ENCODE measurements at regions not wholly inside any gene's neighbourhood (a gene's known extent, or its start where the extent isn't known, plus 50 kb on each side); places are given as distances from the start of the nearest gene placed in this dataset.
"Not testable (repeated sequence)": the region's sequence is repeated elsewhere in the genome, so short reads cannot be mapped to it uniquely, and the experiment has no call there.

- Histone ChIP-seq H3K27ac (no peak overlapping the region), H3K9me3 (replicated peaks) (no peaks in the 10 kb centered on the region), H3K4me1 (replicated peaks) (no peaks in the 10 kb centered on the region), H3K36me3 (no peaks in the 10 kb centered on the region), H3K27me3 (replicated peaks) (no peaks in the 10 kb centered on the region), H3K4me3 (no peak overlapping the region)
- DNase-seq (ENCODE audit: low read depth in 1 of 2, low spot score in 2 of 2), result no peak
Measured at GRCh38 chr14:40398981-40399380, 966.7 kb upstream of the FBXO33 start.

GRCh38 chr14:40394634-40395340 lies 962.6 kb upstream of the FBXO33 start:
- no peaks in the 10 kb centered on the region for H3K9me3 ChIP-seq (replicated peaks)
- no peaks in the 10 kb centered on the region for H3K36me3 ChIP-seq
- no peaks in the 10 kb centered on the region for H3K27me3 ChIP-seq (replicated peaks)
- no peaks in the 10 kb centered on the region for H3K4me1 ChIP-seq (replicated peaks)
- no peak for DNase-seq (ENCODE audit: low read depth in 1 of 2, low spot score in 2 of 2)
- no peak overlapping the region for H3K27ac ChIP-seq
- no peak overlapping the region for H3K4me3 ChIP-seq

- DNase-seq (ENCODE audit: low read depth in 1 of 2, low spot score in 2 of 2), result no peak
- Histone ChIP-seq H3K4me1 (replicated peaks) (no peaks in the 10 kb centered on the region), H3K27me3 (replicated peaks) (no peaks in the 10 kb centered on the region)
Measured at GRCh38 chr14:40393143-40393542, 960.9 kb upstream of the FBXO33 start.

GRCh38 chr14:40386433-40386832 lies 954.2 kb upstream of the FBXO33 start:
- no peaks in the 10 kb centered on the region for H3K27me3 ChIP-seq (replicated peaks)
- H3K4me1 ChIP-seq (replicated peaks), result no peaks in the 10 kb centered on the region
- H3K27ac ChIP-seq, result no peak overlapping the region
- no peaks in the 10 kb centered on the region for H3K36me3 ChIP-seq
- H3K4me3 ChIP-seq, result no peak overlapping the region
- no peak for DNase-seq (ENCODE audit: low read depth in 1 of 2, low spot score in 2 of 2)
- no peaks in the 10 kb centered on the region for H3K9me3 ChIP-seq (replicated peaks)

More at GRCh38 chr14:40393143-40393542, 960.9 kb upstream of the FBXO33 start:
- no peaks in the 10 kb centered on the region for H3K36me3 ChIP-seq
- no peaks in the 10 kb centered on the region for H3K9me3 ChIP-seq (replicated peaks)
- H3K27ac ChIP-seq, result no peak overlapping the region
- H3K4me3 ChIP-seq, result no peak overlapping the region

- H3K27me3 ChIP-seq (replicated peaks), result no peaks in the 10 kb centered on the region
- no peaks in the 10 kb centered on the region for H3K4me1 ChIP-seq (replicated peaks)
- no peak for DNase-seq (ENCODE audit: low read depth in 1 of 2, low spot score in 2 of 2)
- H3K4me3 ChIP-seq, result no peak overlapping the region
- no peaks in the 10 kb centered on the region for H3K9me3 ChIP-seq (replicated peaks)
- no peaks in the 10 kb centered on the region for H3K36me3 ChIP-seq
- H3K27ac ChIP-seq, result no peak overlapping the region
Measured at GRCh38 chr14:40374221-40374620, 942.0 kb upstream of the FBXO33 start.

- Histone ChIP-seq H3K4me1 (replicated peaks) (no peaks in the 10 kb centered on the region), H3K36me3 (no peaks in the 10 kb centered on the region), H3K9me3 (replicated peaks) (no peaks in the 10 kb centered on the region), H3K4me3 (no peak overlapping the region), H3K27ac (no peak overlapping the region), H3K27me3 (replicated peaks) (no peaks in the 10 kb centered on the region)
- no peak for DNase-seq (ENCODE audit: low read depth in 1 of 2, low spot score in 2 of 2)
Measured at GRCh38 chr14:40371011-40371410, 938.8 kb upstream of the FBXO33 start.

GRCh38 chr14:40368314-40368713 lies 936.1 kb upstream of the FBXO33 start:
- Histone ChIP-seq H3K27ac (no peak overlapping the region), H3K36me3 (no peaks in the 10 kb centered on the region), H3K4me1 (replicated peaks) (no peaks in the 10 kb centered on the region), H3K4me3 (no peak overlapping the region), H3K27me3 (replicated peaks) (no peaks in the 10 kb centered on the region), H3K9me3 (replicated peaks) (no peaks in the 10 kb centered on the region)
- DNase-seq (ENCODE audit: low read depth in 1 of 2, low spot score in 2 of 2), result no peak

GRCh38 chr14:40367717-40368116 lies 935.5 kb upstream of the FBXO33 start:
- H3K9me3 ChIP-seq (replicated peaks), result no peaks in the 10 kb centered on the region
- H3K27ac ChIP-seq, result no peak overlapping the region
- no peak for DNase-seq (ENCODE audit: low read depth in 1 of 2, low spot score in 2 of 2)

GRCh38 chr14:40365305-40365704 lies 933.1 kb upstream of the FBXO33 start:
- no peak overlapping the region for H3K4me3 ChIP-seq
- H3K4me1 ChIP-seq (replicated peaks), result no peaks in the 10 kb centered on the region
- DNase-seq (ENCODE audit: low read depth in 1 of 2, low spot score in 2 of 2), result no peak
- H3K9me3 ChIP-seq (replicated peaks), result no peaks in the 10 kb centered on the region
- H3K27ac ChIP-seq, result no peak overlapping the region
- no peaks in the 10 kb centered on the region for H3K27me3 ChIP-seq (replicated peaks)
- no peaks in the 10 kb centered on the region for H3K36me3 ChIP-seq

More at GRCh38 chr14:40367717-40368116, 935.5 kb upstream of the FBXO33 start:
- Histone ChIP-seq H3K4me3 (no peak overlapping the region), H3K27me3 (replicated peaks) (no peaks in the 10 kb centered on the region), H3K36me3 (no peaks in the 10 kb centered on the region), H3K4me1 (replicated peaks) (no peaks in the 10 kb centered on the region)

- H3K4me1 ChIP-seq (replicated peaks), result no peaks in the 10 kb centered on the region
- H3K27ac ChIP-seq, result no peak overlapping the region
- no peaks in the 10 kb centered on the region for H3K9me3 ChIP-seq (replicated peaks)
- H3K27me3 ChIP-seq (replicated peaks), result no peaks in the 10 kb centered on the region
- no peak overlapping the region for H3K4me3 ChIP-seq
- H3K36me3 ChIP-seq, result no peaks in the 10 kb centered on the region
- no peak for DNase-seq (ENCODE audit: low read depth in 1 of 2, low spot score in 2 of 2)
Measured at GRCh38 chr14:40362856-40363255, 930.6 kb upstream of the FBXO33 start.

- Histone ChIP-seq H3K36me3 (no peaks in the 10 kb centered on the region), H3K4me3 (no peak overlapping the region), H3K27me3 (replicated peaks) (no peaks in the 10 kb centered on the region), H3K27ac (no peak overlapping the region), H3K4me1 (replicated peaks) (no peaks in the 10 kb centered on the region), H3K9me3 (replicated peaks) (no peaks in the 10 kb centered on the region)
- DNase-seq (ENCODE audit: low read depth in 1 of 2, low spot score in 2 of 2), result no peak
Measured at GRCh38 chr14:40354754-40355153, 922.5 kb upstream of the FBXO33 start.

GRCh38 chr14:40348104-40348503 lies 915.9 kb upstream of the FBXO33 start:
- H3K4me3 ChIP-seq; H3K36me3 ChIP-seq; H3K27me3 ChIP-seq (replicated peaks); H3K4me1 ChIP-seq (replicated peaks); DNase-seq (ENCODE audit: low read depth in 1 of 2, low spot score in 2 of 2); H3K9me3 ChIP-seq (replicated peaks); H3K27ac ChIP-seq: not testable (repeated sequence)

- H3K27ac ChIP-seq, result no peak overlapping the region
- no peaks in the 10 kb centered on the region for H3K4me1 ChIP-seq (replicated peaks)
- DNase-seq (ENCODE audit: low read depth in 1 of 2, low spot score in 2 of 2), result no peak
- H3K9me3 ChIP-seq (replicated peaks), result no peaks in the 10 kb centered on the region
- no peaks in the 10 kb centered on the region for H3K27me3 ChIP-seq (replicated peaks)
- no peaks in the 10 kb centered on the region for H3K36me3 ChIP-seq
- H3K4me3 ChIP-seq, result no peak overlapping the region
Measured at GRCh38 chr14:40347675-40348074, 915.4 kb upstream of the FBXO33 start.

- H3K4me1 ChIP-seq (replicated peaks), result no peaks in the 10 kb centered on the region
- no peaks in the 10 kb centered on the region for H3K27me3 ChIP-seq (replicated peaks)
- H3K27ac ChIP-seq, result no peak overlapping the region
- H3K36me3 ChIP-seq, result no peaks in the 10 kb centered on the region
- DNase-seq (ENCODE audit: low read depth in 1 of 2, low spot score in 2 of 2), result no peak
- H3K4me3 ChIP-seq, result no peak overlapping the region
- no peaks in the 10 kb centered on the region for H3K9me3 ChIP-seq (replicated peaks)
Measured at GRCh38 chr14:40346275-40346674, 914.0 kb upstream of the FBXO33 start.

GRCh38 chr14:40345334-40345733 lies 913.1 kb upstream of the FBXO33 start:
- H3K4me3 ChIP-seq, result no peak overlapping the region
- no peaks in the 10 kb centered on the region for H3K36me3 ChIP-seq
- H3K27ac ChIP-seq, result no peak overlapping the region
- no peaks in the 10 kb centered on the region for H3K9me3 ChIP-seq (replicated peaks)
- no peak for DNase-seq (ENCODE audit: low read depth in 1 of 2, low spot score in 2 of 2)
- no peaks in the 10 kb centered on the region for H3K27me3 ChIP-seq (replicated peaks)
- H3K4me1 ChIP-seq (replicated peaks), result no peaks in the 10 kb centered on the region
